Astrocyte (in vitro differentiated cells and primary cell): ENCODE measurements at regions not wholly inside any gene's neighbourhood (a gene's known extent, or its start where the extent isn't known, plus 50 kb on each side); places are given as distances from the start of the nearest gene placed in this dataset.

Experiments used
- EZH2 ChIP-seq: IDR thresholded peaks from 2 replicates; pipeline ENCODE4 v1.6.1; 2012; ENCODE audit warnings: mild to moderate bottlenecking, low read length, inconsistent platforms; ENCODE audit not compliant: insufficient read depth
- TF ChIP-seq, protein P1 (sequence below): IDR thresholded peaks from 2 replicates; pipeline ENCODE4 v1.5.1; 2011; ENCODE audit warnings: low read depth, mild to moderate bottlenecking, inconsistent platforms, low read length, moderate library complexity; ENCODE audit not compliant: insufficient read depth

- TF ChIP-seq, protein P1, sequence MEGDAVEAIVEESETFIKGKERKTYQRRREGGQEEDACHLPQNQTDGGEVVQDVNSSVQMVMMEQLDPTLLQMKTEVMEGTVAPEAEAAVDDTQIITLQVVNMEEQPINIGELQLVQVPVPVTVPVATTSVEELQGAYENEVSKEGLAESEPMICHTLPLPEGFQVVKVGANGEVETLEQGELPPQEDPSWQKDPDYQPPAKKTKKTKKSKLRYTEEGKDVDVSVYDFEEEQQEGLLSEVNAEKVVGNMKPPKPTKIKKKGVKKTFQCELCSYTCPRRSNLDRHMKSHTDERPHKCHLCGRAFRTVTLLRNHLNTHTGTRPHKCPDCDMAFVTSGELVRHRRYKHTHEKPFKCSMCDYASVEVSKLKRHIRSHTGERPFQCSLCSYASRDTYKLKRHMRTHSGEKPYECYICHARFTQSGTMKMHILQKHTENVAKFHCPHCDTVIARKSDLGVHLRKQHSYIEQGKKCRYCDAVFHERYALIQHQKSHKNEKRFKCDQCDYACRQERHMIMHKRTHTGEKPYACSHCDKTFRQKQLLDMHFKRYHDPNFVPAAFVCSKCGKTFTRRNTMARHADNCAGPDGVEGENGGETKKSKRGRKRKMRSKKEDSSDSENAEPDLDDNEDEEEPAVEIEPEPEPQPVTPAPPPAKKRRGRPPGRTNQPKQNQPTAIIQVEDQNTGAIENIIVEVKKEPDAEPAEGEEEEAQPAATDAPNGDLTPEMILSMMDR = no peak
- no peak for TF ChIP-seq EZH2
These were observed 83.3 kb upstream of the GORAB start for GRCh38 chr1:170448661-170449158.
